SU-DHL-6 (cell line): ENCODE measurements at regions not wholly inside any gene's neighbourhood (a gene's known extent, or its start where the extent isn't known, plus 50 kb on each side); places are given as distances from the start of the nearest gene placed in this dataset.

ENCODE experiments used
- CTCF ChIP-seq: fragments of 200-600 bp; sonication (generic); IDR thresholded peaks from one replicate; pipeline ENCODE4 v1.5.1; 2017; ENCODE audit warnings: antibody characterized with exemption, mild to moderate bottlenecking, low read length, moderate library complexity; ENCODE audit not compliant: insufficient read depth, poor library complexity, severe bottlenecking
- EZH2phosphoT487 ChIP-seq: fragments of 200-600 bp; sonication (generic), shearing (Covaris generic); conservative IDR thresholded peaks from 2 replicates; pipeline ENCODE4 v1.6.1; 2018; ENCODE audit warnings: mild to moderate bottlenecking, antibody characterized with exemption, low read length, moderate library complexity, mixed read lengths

DNA sequence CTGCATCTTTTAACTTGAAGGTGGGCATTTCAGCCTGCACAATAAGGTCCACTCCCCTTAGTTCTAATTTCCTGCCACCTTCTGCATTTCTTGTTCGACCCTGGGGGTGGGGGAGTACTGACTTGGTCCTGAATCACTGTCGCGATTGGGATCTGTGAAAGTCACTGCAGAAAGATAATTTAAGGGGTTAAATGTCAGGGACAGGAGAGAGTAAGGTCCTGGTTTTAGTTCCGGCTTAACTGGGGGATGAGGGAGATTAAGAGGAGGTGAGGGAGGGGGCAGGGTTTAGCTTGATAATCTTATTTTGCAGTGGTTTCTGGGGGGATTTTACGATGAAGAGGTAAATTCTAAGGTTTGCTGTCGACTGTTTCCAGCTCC is 128.1 kb downstream of the MRPS6 start:
- no peak for TF ChIP-seq CTCF
- no peak for TF ChIP-seq EZH2phosphoT487
